H1 (cell line): ENCODE measurements at regions not wholly inside any gene's neighbourhood (a gene's known extent, or its start where the extent isn't known, plus 50 kb on each side); places are given as distances from the start of the nearest gene placed in this dataset.

Source experiments
- CTCF ChIA-PET: fragments of 300-600 bp; sonication (Branson Sonifier 250); formaldehyde crosslinking; loops from one replicate; lab custom pipeline; 2021; ENCODE audit not compliant: partially characterized antibody; lab: Charles Lee
- POLR2A ChIA-PET: fragments of 300-600 bp; sonication (Branson Sonifier 250); formaldehyde crosslinking; loops from one replicate; lab custom pipeline; 2021; ENCODE audit warnings: inconsistent platforms; ENCODE audit not compliant: partially characterized antibody; lab: Charles Lee
- DNase-seq, 2 experiments: peaks; one replicate each; pipeline versions ENCODE4 v3.0.0 to v3.0.0-alpha.2; 2010 to 2022; ENCODE audit warnings: low spot score in 2 of 2, low read depth in 1 of 2, mixed read lengths in 1 of 2
- FAIRE-seq: peaks from 2 replicates; lab custom pipeline; 2011; peaks lifted over from hg19 to GRCh38; lab: Jason Lieb, UNC
- H2AFZ ChIP-seq: 2 replicates; pipeline ENCODE4 v1.8.1; 2012; ENCODE audit warnings: low read length, inconsistent platforms
- H2AK5ac ChIP-seq: 2 replicates; pipeline ENCODE4 v1.6.1; 2013; ENCODE audit warnings: low read depth, low read length
- H2BK120ac ChIP-seq: replicated peaks from 2 replicates; pipeline ENCODE3; 2013; ENCODE audit warnings: low read depth, low read length, inconsistent platforms
- H2BK12ac ChIP-seq: 2 replicates; pipeline ENCODE4 v1.6.1; 2013; ENCODE audit warnings: low read depth, low read length
- H2BK15ac ChIP-seq: 2 replicates; pipeline ENCODE4 v1.6.1; 2013; ENCODE audit warnings: low read length
- H2BK20ac ChIP-seq: 2 replicates; pipeline ENCODE4 v1.6.1; 2013; ENCODE audit warnings: low read length
- H2BK5ac ChIP-seq: 2 replicates; pipeline ENCODE4 v1.6.1; 2013; ENCODE audit warnings: low read depth, low read length
- H3K14ac ChIP-seq: 2 replicates; pipeline ENCODE4 v1.6.1; 2013; ENCODE audit warnings: inconsistent platforms; ENCODE audit not compliant: insufficient read length
- H3K18ac ChIP-seq: 2 replicates; pipeline ENCODE4 v1.6.1; 2013; ENCODE audit warnings: low read length; ENCODE audit errors: extremely low read depth
- H3K23ac ChIP-seq: 2 replicates; pipeline ENCODE4 v1.6.1; 2013; ENCODE audit warnings: inconsistent platforms; ENCODE audit not compliant: insufficient read length
- H3K23me2 ChIP-seq: 2 replicates; pipeline ENCODE4 v1.6.1; 2013; ENCODE audit warnings: low read depth, low read length
- H3K27ac ChIP-seq: 2 replicates; pipeline ENCODE4 v1.6.1; 2011; ENCODE audit warnings: low read depth, low read length, inconsistent platforms
- H3K27me3 ChIP-seq, 4 experiments: replicated peaks in 1 of 4; 1 replicate in 1 of 4; 2 replicates in 3 of 4; pipeline versions ENCODE4 v1.6.1 to v1.8.1; 2011 to 2013; ENCODE audit warnings: low read length in 3 of 4, mild to moderate bottlenecking in 3 of 4, inconsistent platforms in 2 of 4, mixed read lengths in 2 of 4, moderate library complexity in 1 of 4; ENCODE audit not compliant: control insufficient read depth in 3 of 4, insufficient read depth in 3 of 4; ENCODE audit errors: extremely low read depth in 1 of 4
- H3K36me3 ChIP-seq, 4 experiments: 2 replicates each; pipeline versions ENCODE4 v1.6.1 to v1.8.1; 2011 to 2013; ENCODE audit warnings: mild to moderate bottlenecking in 4 of 4, low read length in 3 of 4, moderate library complexity in 2 of 4, control low read depth in 1 of 4, inconsistent platforms in 1 of 4; ENCODE audit not compliant: insufficient read depth in 4 of 4, control insufficient read depth in 2 of 4
- H3K4ac ChIP-seq: replicated peaks from 2 replicates; pipeline ENCODE3; 2013; ENCODE audit warnings: low read length, low read depth, mixed read lengths, inconsistent platforms; ENCODE audit not compliant: insufficient read length
- H3K4me1 ChIP-seq, 4 experiments: replicated peaks in 1 of 4; 1 replicate in 1 of 4; 2 replicates in 3 of 4; pipeline versions ENCODE4 v1.6.1 to v1.8.1; 2011 to 2013; ENCODE audit warnings: low read length in 3 of 4, inconsistent platforms in 2 of 4, mixed read lengths in 1 of 4; ENCODE audit not compliant: insufficient read depth in 4 of 4, control insufficient read depth in 3 of 4
- H3K4me2 ChIP-seq, 2 experiments: 2 replicates each; pipeline versions ENCODE4 v1.6.1 to v1.8.1; 2011 to 2013; ENCODE audit warnings: low read depth in 2 of 2, low read length in 2 of 2, control low read depth in 1 of 2, inconsistent platforms in 1 of 2, mild to moderate bottlenecking in 1 of 2; ENCODE audit not compliant: insufficient read depth in 1 of 2
- H3K4me3 ChIP-seq, 4 experiments: fragments of 200-600, 300-600 bp in 1 of 4; sonication (generic), shearing (Covaris generic), sonication (Bioruptor Twin) in 1 of 4; 2 replicates each; pipeline versions ENCODE4 v1.5.1 to v1.8.1; 2011 to 2016; ENCODE audit warnings: low read length in 4 of 4, low read depth in 3 of 4, control low read depth in 2 of 4, inconsistent platforms in 2 of 4, mild to moderate bottlenecking in 2 of 4, mixed read lengths in 1 of 4, moderate library complexity in 1 of 4; ENCODE audit not compliant: insufficient read depth in 2 of 4; ENCODE audit errors: extremely low read depth in 1 of 4
- H3K56ac ChIP-seq: replicated peaks from 2 replicates; pipeline ENCODE3; 2013; ENCODE audit warnings: low read depth, mild to moderate bottlenecking, mixed read lengths, low read length, inconsistent platforms; ENCODE audit not compliant: insufficient read length
- H3K79me1 ChIP-seq: 2 replicates; pipeline ENCODE4 v1.6.1; 2013; ENCODE audit warnings: low read depth, low read length, control low read depth
- H3K79me2 ChIP-seq, 2 experiments: 2 replicates each; pipeline versions ENCODE4 v1.6.1 to v1.8.1; 2012 to 2013; ENCODE audit warnings: low read length in 2 of 2, mild to moderate bottlenecking in 2 of 2, inconsistent platforms in 1 of 2; ENCODE audit not compliant: insufficient read depth in 2 of 2, control insufficient read depth in 1 of 2
- H3K9ac ChIP-seq, 4 experiments: replicated peaks in 1 of 4; 1 replicate in 1 of 4; 2 replicates in 3 of 4; pipeline versions ENCODE4 v1.6.1 to v1.8.1; 2011 to 2013; ENCODE audit warnings: low read depth in 3 of 4, low read length in 3 of 4, control low read depth in 2 of 4, mild to moderate bottlenecking in 2 of 4, moderate library complexity in 2 of 4, inconsistent platforms in 1 of 4; ENCODE audit errors: extremely low read depth in 1 of 4
- H3K9me3 ChIP-seq, 2 experiments: 2 replicates each; pipeline versions ENCODE4 v1.6.1 to v1.8.1; 2012 to 2013; ENCODE audit warnings: mild to moderate bottlenecking in 2 of 2, moderate library complexity in 2 of 2, control low read depth in 1 of 2, inconsistent platforms in 1 of 2, low read depth in 1 of 2, low read length in 1 of 2, mixed read lengths in 1 of 2; ENCODE audit not compliant: insufficient read depth in 2 of 2
- H4K20me1 ChIP-seq, 2 experiments: replicated peaks in 1 of 2; 2 replicates each; pipeline versions ENCODE3 to v1.8.1; 2011 to 2013; ENCODE audit warnings: inconsistent platforms in 2 of 2, low read length in 2 of 2, mild to moderate bottlenecking in 1 of 2; ENCODE audit not compliant: insufficient read depth in 2 of 2, control insufficient read depth in 1 of 2
- H4K5ac ChIP-seq: 2 replicates; pipeline ENCODE4 v1.6.1; 2013; ENCODE audit warnings: low read length, low read depth, mixed read lengths, inconsistent platforms; ENCODE audit not compliant: insufficient read length
- H4K8ac ChIP-seq: 2 replicates; pipeline ENCODE4 v1.8.0; 2013; ENCODE audit warnings: mild to moderate bottlenecking, moderate library complexity, low read length, inconsistent platforms; ENCODE audit not compliant: insufficient read depth; ENCODE audit errors: extremely low read depth
- H4K91ac ChIP-seq: replicated peaks from 2 replicates; pipeline ENCODE3; 2013; ENCODE audit warnings: low read length, mixed read lengths, inconsistent platforms; ENCODE audit not compliant: insufficient read length
- ASH2L ChIP-seq: fragments of 200-600, 300-600 bp; sonication (generic); IDR thresholded peaks from one replicate; pipeline ENCODE4 v1.7.1; 2017; ENCODE audit warnings: low read length
- CEBPB ChIP-seq: IDR thresholded peaks from 2 replicates; pipeline ENCODE4 v1.6.1; 2012; ENCODE audit warnings: low read depth, low read length
- CHD2 ChIP-seq: IDR thresholded peaks from 2 replicates; pipeline ENCODE4 v1.6.1; 2012; ENCODE audit warnings: low read length, improper control_type of control experiment
- CTBP2 ChIP-seq: IDR thresholded peaks from 2 replicates; pipeline ENCODE4 v1.7.0; 2011; ENCODE audit warnings: borderline replicate concordance, mild to moderate bottlenecking, moderate library complexity, mixed read lengths, low read length; ENCODE audit not compliant: insufficient read depth, insufficient read length
- CTCF ChIP-seq, 3 experiments: IDR thresholded peaks; 1 replicate in 2 of 3; 2 replicates in 1 of 3; pipeline versions ENCODE4 v1.5.1 to v1.6.1; 2011; ENCODE audit warnings: low read length in 3 of 3, mild to moderate bottlenecking in 3 of 3, inconsistent platforms in 2 of 3, low read depth in 1 of 3, moderate library complexity in 1 of 3; ENCODE audit not compliant: insufficient read depth in 1 of 3; ENCODE audit errors: control extremely low read depth in 1 of 3
- SP1 ChIP-seq: IDR thresholded peaks from 2 replicates; pipeline ENCODE4 v1.6.1; 2011; ENCODE audit warnings: low read depth, low read length
- TAF7 ChIP-seq: optimal IDR thresholded peaks from 2 replicates; pipeline ENCODE3; 2011; ENCODE audit warnings: low read depth, mild to moderate bottlenecking, inconsistent platforms, low read length, moderate library complexity, borderline replicate concordance
- WGBS, 2 experiments: shearing (Covaris generic) in 1 of 2; methylation state at CpG; one replicate each; pipeline versions ENCODE4 v1.1.6 to v1.1.7; 2013 to 2015; ENCODE audit warnings: low lambda C conversion rate in 2 of 2, mixed read lengths in 2 of 2, inconsistent platforms in 1 of 2, low coverage in 1 of 2, missing lambda C conversion rate in 1 of 2; ENCODE audit not compliant: insufficient replicate concordance in 2 of 2, insufficient coverage in 1 of 2, insufficient read length in 1 of 2; ENCODE audit errors: extremely low coverage in 1 of 2, missing lambda C conversion rate in 1 of 2; 5-methylcytosine and 5-hydroxymethylcytosine counted together

- CTCF ChIA-PET = interaction anchor here (0.6 kb wide), 1 partner anchor 12 kb away, joined by 3 read pairs; no protein-coding TSS in a partner anchor
- H3K23me2 ChIP-seq = no peaks in the 10 kb centered on the region
- H2AK5ac ChIP-seq = no peak overlapping the region
- no peaks in the 10 kb centered on the region for H4K20me1 ChIP-seq
- H3K4ac ChIP-seq = no peak overlapping the region
- no peaks in the 10 kb centered on the region for H3K36me3 ChIP-seq
- no peaks in the 10 kb centered on the region for H3K27me3 ChIP-seq
- POLR2A ChIA-PET = no interaction called here
- H3K18ac ChIP-seq = no peak overlapping the region
- no peak overlapping the region for H3K4me3 ChIP-seq
- WGBS, 2 experiments = 85% methylated on average over 1 of the region's 1 CpG; no CpG with 5 or more reads in 1 of the 2 experiments
- no peaks in the 10 kb centered on the region; a peak in 2 of 7 replicates for H3K4me1 ChIP-seq
- H2BK12ac ChIP-seq = no peak overlapping the region
- no peak overlapping the region for H3K56ac ChIP-seq
- H2BK5ac ChIP-seq = no peak overlapping the region
- no peak overlapping the region for H3K14ac ChIP-seq
- H3K27ac ChIP-seq = no peak overlapping the region
- H3K79me2 ChIP-seq = no peaks in the 10 kb centered on the region
- DNase-seq (no peak), FAIRE-seq (no peak)
- H3K9me3 ChIP-seq = no peaks in the 10 kb centered on the region
- H3K23ac ChIP-seq = no peak overlapping the region
- H2AFZ ChIP-seq = no peak overlapping the region
- H3K79me1 ChIP-seq = no peaks in the 10 kb centered on the region
- H2BK15ac ChIP-seq = no peak overlapping the region
- no peak overlapping the region for H4K5ac ChIP-seq
- no peak overlapping the region for H3K4me2 ChIP-seq
- H3K9ac ChIP-seq = no peak overlapping the region
- no peak overlapping the region for H4K91ac ChIP-seq
- H2BK20ac ChIP-seq = no peak overlapping the region
- no peak overlapping the region for H4K8ac ChIP-seq
- no peak for TF ChIP-seq TAF7
- TF ChIP-seq CEBPB = no peak
- no peak for TF ChIP-seq CTCF (IDR thresholded peaks at IDR 0.05; ENCODE audit: control extremely low read depth in 1 of 3, insufficient read depth in 1 of 3, low read depth in 1 of 3, low read length in 3 of 3)
- TF ChIP-seq SP1 = no peak
- TF ChIP-seq CTBP2 = no peak
- TF ChIP-seq ASH2L = no peak
- TF ChIP-seq CHD2 = no peak
- TF ChIP-seq, all 59 proteins: peak for 0
- H2BK120ac ChIP-seq = no peak overlapping the region
These were observed 1542.6 kb downstream of the PLA2G4A start for GRCh38 chr1:188371295-188371806.
